ENCODE measurements at regions not wholly inside any gene's neighbourhood (a gene's known extent, or its start where the extent isn't known, plus 50 kb on each side); places are given as distances from the start of the nearest gene placed in this dataset.

GRCh38 chr1:185398599-185398998, 81.6 kb upstream of the IVNS1ABP start:
- DNase-seq (no peak), ATAC-seq (no peak)
- H3F3A ChIP-seq (ENCODE audit: low read length, unreplicated experiment) = no peaks in the 10 kb centered on the region
- intact Hi-C loops (cut with micrococcal nuclease) = no loop called here
- H3K4me1 ChIP-seq (ENCODE audit: insufficient read depth, low read length) = peaks cover 11% of the 10 kb centered on the region
- H3K27me3 ChIP-seq (ENCODE audit: low read length) = no peaks in the 10 kb centered on the region
- H4K20me1 ChIP-seq (ENCODE audit: low read length) = no peaks in the 10 kb centered on the region
- no peaks in the 10 kb centered on the region for H3K9me2 ChIP-seq (replicated peaks; ENCODE audit: low read length)
- no peak overlapping the region for H3K4me2 ChIP-seq (ENCODE audit: low read length)
- no TSS peak for BruUV-seq (replicated peaks)
- no peaks in the 10 kb centered on the region for H3K9me3 ChIP-seq (ENCODE audit: low read length)
- no peak overlapping the region for H2AFZ ChIP-seq (ENCODE audit: low read length)
- H3K9ac ChIP-seq (ENCODE audit: low read length) = no peak overlapping the region
- no peak overlapping the region for H3K4me3 ChIP-seq (ENCODE audit: low read length)
- no peaks in the 10 kb centered on the region for H3K79me2 ChIP-seq (ENCODE audit: low read length)
- no peak for TF ChIP-seq CTCF (conservative IDR thresholded peaks at IDR 0.05; ENCODE audit: low read depth, low read length)
- no peak for TF ChIP-seq EZH2 (IDR thresholded peaks at IDR 0.05; ENCODE audit: low read length, unreplicated experiment)
- TF ChIP-seq EZH2phosphoT487 (IDR thresholded peaks at IDR 0.05; ENCODE audit: borderline replicate concordance, low read length) = no peak
- H3K36me3 ChIP-seq (ENCODE audit: low read depth, low read length) = no peaks in the 10 kb centered on the region
- CTCF ChIA-PET = no interaction called here
- POLR2A ChIA-PET (ENCODE audit: unreplicated experiment) = no interaction called here
- H3K27ac ChIP-seq (ENCODE audit: low read length) = no peak overlapping the region

GRCh38 chr1:185398022-185398421, 81.0 kb upstream of the IVNS1ABP start:
- intact Hi-C loops (cut with micrococcal nuclease) = no loop called here
- DNase-seq = no peak
- Histone ChIP-seq H3K9me2 (replicated peaks; ENCODE audit: low read length) (no peaks in the 10 kb centered on the region), H3K4me2 (ENCODE audit: low read length) (no peak overlapping the region), H3K9ac (ENCODE audit: low read length) (no peak overlapping the region), H3F3A (ENCODE audit: low read length, unreplicated experiment) (no peaks in the 10 kb centered on the region), H3K36me3 (ENCODE audit: low read depth, low read length) (no peaks in the 10 kb centered on the region), H4K20me1 (ENCODE audit: low read length) (no peaks in the 10 kb centered on the region), H3K4me1 (ENCODE audit: insufficient read depth, low read length) (peaks cover 17% of the 10 kb centered on the region), H3K9me3 (ENCODE audit: low read length) (no peaks in the 10 kb centered on the region), H3K27me3 (ENCODE audit: low read length) (no peaks in the 10 kb centered on the region), H3K79me2 (ENCODE audit: low read length) (no peaks in the 10 kb centered on the region), H3K27ac (ENCODE audit: low read length) (no peak overlapping the region), H2AFZ (ENCODE audit: low read length) (no peak overlapping the region), H3K4me3 (ENCODE audit: low read length) (no peak overlapping the region)
- ChIA-PET CTCF (no interaction called here), POLR2A (ENCODE audit: unreplicated experiment) (no interaction called here)
- TF ChIP-seq EZH2 (IDR thresholded peaks at IDR 0.05; ENCODE audit: low read length, unreplicated experiment) (no peak), CTCF (conservative IDR thresholded peaks at IDR 0.05; ENCODE audit: low read depth, low read length) (no peak), EZH2phosphoT487 (IDR thresholded peaks at IDR 0.05; ENCODE audit: borderline replicate concordance, low read length) (no peak)
- no peak for ATAC-seq
- BruUV-seq (replicated peaks) = no TSS peak

GRCh38 chr1:185397183-185397582, 80.1 kb upstream of the IVNS1ABP start:
- Histone ChIP-seq H2AFZ (ENCODE audit: low read length) (no peak overlapping the region), H4K20me1 (ENCODE audit: low read length) (no peaks in the 10 kb centered on the region), H3K27ac (ENCODE audit: low read length) (no peak overlapping the region), H3K4me3 (ENCODE audit: low read length) (no peak overlapping the region), H3K9me2 (replicated peaks; ENCODE audit: low read length) (no peaks in the 10 kb centered on the region), H3K4me1 (ENCODE audit: insufficient read depth, low read length) (peaks cover 17% of the 10 kb centered on the region), H3F3A (ENCODE audit: low read length, unreplicated experiment) (no peaks in the 10 kb centered on the region), H3K36me3 (ENCODE audit: low read depth, low read length) (no peaks in the 10 kb centered on the region), H3K27me3 (ENCODE audit: low read length) (no peaks in the 10 kb centered on the region), H3K9me3 (ENCODE audit: low read length) (no peaks in the 10 kb centered on the region), H3K9ac (ENCODE audit: low read length) (no peak overlapping the region), H3K4me2 (ENCODE audit: low read length) (no peak overlapping the region), H3K79me2 (ENCODE audit: low read length) (no peaks in the 10 kb centered on the region)
- no peak for DNase-seq
- intact Hi-C loops (cut with micrococcal nuclease) = no loop called here
- BruUV-seq (replicated peaks) = no TSS peak
- no peak for ATAC-seq
- ChIA-PET POLR2A (ENCODE audit: unreplicated experiment) (no interaction called here), CTCF (no interaction called here)
- TF ChIP-seq EZH2 (IDR thresholded peaks at IDR 0.05; ENCODE audit: low read length, unreplicated experiment) = no peak
- TF ChIP-seq EZH2phosphoT487 (IDR thresholded peaks at IDR 0.05; ENCODE audit: borderline replicate concordance, low read length) = no peak
- no peak for TF ChIP-seq CTCF (conservative IDR thresholded peaks at IDR 0.05; ENCODE audit: low read depth, low read length)

Measured in PC-3 (cell line).